ENCODE measurements at regions not wholly inside any gene's neighbourhood (a gene's known extent, or its start where the extent isn't known, plus 50 kb on each side); places are given as distances from the start of the nearest gene placed in this dataset.

- no peaks in the 10 kb centered on the region for H3K27me3 ChIP-seq (ENCODE audit: control insufficient read depth, insufficient read depth, low read length)
Observed at GRCh38 chr2:30055548-30055947, 91.3 kb upstream of the YPEL5 start.

GRCh38 chr2:30060562-30060961 is 86.2 kb upstream of the YPEL5 start:
- Histone ChIP-seq H3K9ac (ENCODE audit: insufficient read depth, low read length) (no peak overlapping the region), H3K9me3 (ENCODE audit: control insufficient read depth, insufficient read depth, low read depth, low read length) (no peaks in the 10 kb centered on the region), H3K27ac (ENCODE audit: insufficient read depth, low read length) (no peak overlapping the region), H2AFZ (ENCODE audit: low read length) (no peak overlapping the region), H3K4me3 (replicated peaks in 1 of 4; ENCODE audit: control extremely low read depth in 1 of 4, insufficient read depth in 1 of 4, low read depth in 3 of 4, low read length in 4 of 4) (no peak overlapping the region), H3K4me2 (ENCODE audit: extremely low read depth, insufficient read depth, low read length) (no peak overlapping the region), H3K36me3 (ENCODE audit: control insufficient read depth, insufficient read depth, low read length) (no peaks in the 10 kb centered on the region), H3K27me3 (ENCODE audit: control insufficient read depth, insufficient read depth, low read length) (no peaks in the 10 kb centered on the region), H4K20me1 (ENCODE audit: control insufficient read depth, extremely low read depth, insufficient read depth, low read length) (no peaks in the 10 kb centered on the region), H3K79me2 (ENCODE audit: control insufficient read depth, insufficient read depth, low read length) (no peaks in the 10 kb centered on the region), H3K4me1 (ENCODE audit: control insufficient read depth, extremely low read depth, insufficient read depth, low read length) (no peaks in the 10 kb centered on the region)
- DNase-seq (ENCODE audit: low read depth in 2 of 2): no peak
- TF ChIP-seq EZH2 (IDR thresholded peaks at IDR 0.05; ENCODE audit: low read length, missing control alignments) (no peak), CTCF (conservative IDR thresholded peaks at IDR 0.05 in 1 of 2, IDR thresholded peaks at IDR 0.05 in 1 of 2; ENCODE audit: low read depth in 1 of 2, low read length in 2 of 2) (no peak)

More at GRCh38 chr2:30055548-30055947, 91.3 kb upstream of the YPEL5 start:
- no peaks in the 10 kb centered on the region for H3K4me1 ChIP-seq (ENCODE audit: control insufficient read depth, extremely low read depth, insufficient read depth, low read length)
- no peak for DNase-seq (ENCODE audit: low read depth in 2 of 2)
- no peak overlapping the region for H3K4me3 ChIP-seq (replicated peaks in 1 of 4; ENCODE audit: control extremely low read depth in 1 of 4, insufficient read depth in 1 of 4, low read depth in 3 of 4, low read length in 4 of 4)
- no peaks in the 10 kb centered on the region for H3K36me3 ChIP-seq (ENCODE audit: control insufficient read depth, insufficient read depth, low read length)
- no peak overlapping the region for H3K9ac ChIP-seq (ENCODE audit: insufficient read depth, low read length)
- H3K9me3 ChIP-seq (ENCODE audit: control insufficient read depth, insufficient read depth, low read depth, low read length): no peaks in the 10 kb centered on the region
- TF ChIP-seq EZH2 (IDR thresholded peaks at IDR 0.05; ENCODE audit: low read length, missing control alignments) (no peak), CTCF (conservative IDR thresholded peaks at IDR 0.05 in 1 of 2, IDR thresholded peaks at IDR 0.05 in 1 of 2; ENCODE audit: low read depth in 1 of 2, low read length in 2 of 2) (no peak)
- no peak overlapping the region for H3K27ac ChIP-seq (ENCODE audit: insufficient read depth, low read length)
- no peak overlapping the region for H3K4me2 ChIP-seq (ENCODE audit: extremely low read depth, insufficient read depth, low read length)
- H4K20me1 ChIP-seq (ENCODE audit: control insufficient read depth, extremely low read depth, insufficient read depth, low read length): no peaks in the 10 kb centered on the region
- no peak overlapping the region for H2AFZ ChIP-seq (ENCODE audit: low read length)
- no peaks in the 10 kb centered on the region for H3K79me2 ChIP-seq (ENCODE audit: control insufficient read depth, insufficient read depth, low read length)

GRCh38 chr2:30068067-30068466 is 78.7 kb upstream of the YPEL5 start:
- Histone ChIP-seq H3K27ac (ENCODE audit: insufficient read depth, low read length) (no peak overlapping the region), H3K9me3 (ENCODE audit: control insufficient read depth, insufficient read depth, low read depth, low read length) (no peaks in the 10 kb centered on the region), H3K4me1 (ENCODE audit: control insufficient read depth, extremely low read depth, insufficient read depth, low read length) (no peaks in the 10 kb centered on the region), H3K4me2 (ENCODE audit: extremely low read depth, insufficient read depth, low read length) (no peak overlapping the region), H2AFZ (ENCODE audit: low read length) (no peak overlapping the region), H3K9ac (ENCODE audit: insufficient read depth, low read length) (no peak overlapping the region), H3K79me2 (ENCODE audit: control insufficient read depth, insufficient read depth, low read length) (no peaks in the 10 kb centered on the region), H3K27me3 (ENCODE audit: control insufficient read depth, insufficient read depth, low read length) (peaks cover 14% of the 10 kb centered on the region), H4K20me1 (ENCODE audit: control insufficient read depth, extremely low read depth, insufficient read depth, low read length) (no peaks in the 10 kb centered on the region), H3K36me3 (ENCODE audit: control insufficient read depth, insufficient read depth, low read length) (no peaks in the 10 kb centered on the region), H3K4me3 (replicated peaks in 1 of 4; ENCODE audit: control extremely low read depth in 1 of 4, insufficient read depth in 1 of 4, low read depth in 3 of 4, low read length in 4 of 4) (no peak overlapping the region)
- no peak for DNase-seq (ENCODE audit: low read depth in 2 of 2)
- TF ChIP-seq CTCF (conservative IDR thresholded peaks at IDR 0.05 in 1 of 2, IDR thresholded peaks at IDR 0.05 in 1 of 2; ENCODE audit: low read depth in 1 of 2, low read length in 2 of 2): no peak
- TF ChIP-seq EZH2 (IDR thresholded peaks at IDR 0.05; ENCODE audit: low read length, missing control alignments): no peak
